SK-N-SH (cell line): ENCODE measurements at regions not wholly inside any gene's neighbourhood (a gene's known extent, or its start where the extent isn't known, plus 50 kb on each side); places are given as distances from the start of the nearest gene placed in this dataset.

Source experiments
- CHD2 ChIP-seq: fragments of 150-350 bp; IDR thresholded peaks from 2 replicates; pipeline ENCODE4 v1.6.1; 2018; ENCODE audit warnings: low read length; ENCODE audit not compliant: partially characterized antibody
- RCOR1 ChIP-seq: fragments of 150-350 bp; IDR thresholded peaks from 2 replicates; pipeline ENCODE4 v1.6.1; 2017; ENCODE audit warnings: antibody characterized with exemption, low read length
- REST ChIP-seq: IDR thresholded peaks from 2 replicates; pipeline ENCODE4 v1.6.1; 2012; ENCODE audit warnings: mild to moderate bottlenecking, low read depth, low read length, moderate library complexity
- SIN3A ChIP-seq: IDR thresholded peaks from 2 replicates; pipeline ENCODE4 v1.6.1; 2012; ENCODE audit warnings: low read depth, mild to moderate bottlenecking, low read length, moderate library complexity, borderline replicate concordance
- SMC3 ChIP-seq: IDR thresholded peaks from 2 replicates; pipeline ENCODE4 v1.6.1; 2012; ENCODE audit warnings: low read depth, low read length, improper control_type of control experiment
- TAF1 ChIP-seq: IDR thresholded peaks from 2 replicates; pipeline ENCODE4 v1.6.1; 2012; ENCODE audit warnings: low read depth, mild to moderate bottlenecking, low read length, moderate library complexity, borderline replicate concordance
- TF ChIP-seq, protein P1 (sequence below): IDR thresholded peaks from 2 replicates; pipeline ENCODE4 v1.4.0; 2012; ENCODE audit warnings: low read depth

DNA sequence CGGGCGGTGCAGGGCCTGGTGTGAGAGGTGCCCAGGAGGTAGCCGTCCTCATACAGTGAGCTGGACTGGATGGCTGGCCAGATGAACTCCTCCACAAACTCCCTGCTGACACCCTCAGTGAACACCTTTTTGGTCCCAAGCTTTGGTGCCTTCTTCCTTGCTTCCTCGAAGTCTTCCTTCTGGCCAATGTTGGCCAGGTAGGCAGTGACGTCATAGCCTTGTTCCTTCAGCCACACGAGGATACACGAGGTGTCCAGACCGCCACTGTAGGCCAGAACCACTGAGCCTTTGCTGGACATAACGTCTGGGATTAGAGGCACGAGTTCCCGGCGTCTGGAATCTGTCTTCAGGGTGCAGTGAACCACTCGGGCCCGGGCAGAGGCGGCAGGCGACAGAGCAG is 206.8 kb upstream of the SP4 start:
- TF ChIP-seq SMC3 (no peak), RCOR1 (no peak), TAF1 (no peak), REST (no peak), CHD2 (no peak), SIN3A (no peak)
- TF ChIP-seq, protein P1, sequence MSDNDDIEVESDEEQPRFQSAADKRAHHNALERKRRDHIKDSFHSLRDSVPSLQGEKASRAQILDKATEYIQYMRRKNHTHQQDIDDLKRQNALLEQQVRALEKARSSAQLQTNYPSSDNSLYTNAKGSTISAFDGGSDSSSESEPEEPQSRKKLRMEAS = no peak
